ENCODE measurements at regions not wholly inside any gene's neighbourhood (a gene's known extent, or its start where the extent isn't known, plus 50 kb on each side); places are given as distances from the start of the nearest gene placed in this dataset.
A peak's percentile ranks its signal among the peaks of the same experiment; 100 is the strongest.
"Not testable (repeated sequence)": the region's sequence is repeated elsewhere in the genome, so short reads cannot be mapped to it uniquely, and the experiment has no call there.

GRCh38 chr18:42537291-42537690 lies 578.2 kb downstream of the RIT2 start:
- no peak for DNase-seq (ENCODE audit: low read depth in 2 of 2)

- DNase-seq (ENCODE audit: low read depth in 2 of 2), result no peak
Measured at GRCh38 chr18:42544901-42545300, 570.6 kb downstream of the RIT2 start.

- peak in 1 of 2 experiments; percentile 4 for DNase-seq (ENCODE audit: low read depth in 2 of 2)
Measured at GRCh38 chr18:42545825-42546224, 569.7 kb downstream of the RIT2 start.

GRCh38 chr18:42548493-42548892 lies 567.0 kb downstream of the RIT2 start:
- DNase-seq (ENCODE audit: low read depth in 2 of 2), result no peak

GRCh38 chr18:42549596-42549995 lies 565.9 kb downstream of the RIT2 start:
- peak in 1 of 2 experiments; percentile 2 for DNase-seq (ENCODE audit: low read depth in 2 of 2)

- DNase-seq (ENCODE audit: low read depth in 2 of 2), result not testable (repeated sequence)
Measured at GRCh38 chr18:42552559-42552958, 562.9 kb downstream of the RIT2 start.

- no peak for DNase-seq (ENCODE audit: low read depth in 2 of 2)
Measured at GRCh38 chr18:42559069-42559690, 556.3 kb downstream of the RIT2 start.

- no peak for DNase-seq (ENCODE audit: low read depth in 2 of 2)
Measured at GRCh38 chr18:42561521-42561920, 554.0 kb downstream of the RIT2 start.

GRCh38 chr18:42563995-42564394 lies 551.5 kb downstream of the RIT2 start:
- DNase-seq (ENCODE audit: low read depth in 2 of 2), result no peak

GRCh38 chr18:42564761-42565160 lies 550.7 kb downstream of the RIT2 start:
- DNase-seq (ENCODE audit: low read depth in 2 of 2), result no peak

- DNase-seq (ENCODE audit: low read depth in 2 of 2), result no peak
Measured at GRCh38 chr18:42568773-42569172, 546.7 kb downstream of the RIT2 start.

- no peak for DNase-seq (ENCODE audit: low read depth in 2 of 2)
Measured at GRCh38 chr18:42574871-42575270, 540.6 kb downstream of the RIT2 start.

- DNase-seq (ENCODE audit: low read depth in 2 of 2), result no peak
Measured at GRCh38 chr18:42576124-42576523, 539.4 kb downstream of the RIT2 start.

GRCh38 chr18:42578792-42579191 lies 536.7 kb downstream of the RIT2 start:
- DNase-seq (ENCODE audit: low read depth in 2 of 2), result no peak

GRCh38 chr18:42582266-42582665 lies 533.2 kb downstream of the RIT2 start:
- no peak for DNase-seq (ENCODE audit: low read depth in 2 of 2)

GRCh38 chr18:42583283-42583731 lies 532.2 kb downstream of the RIT2 start:
- no peak for DNase-seq (ENCODE audit: low read depth in 2 of 2)

GRCh38 chr18:42586601-42587000 lies 528.9 kb downstream of the RIT2 start:
- no peak for DNase-seq (ENCODE audit: low read depth in 2 of 2)

GRCh38 chr18:42588786-42589185 lies 526.7 kb downstream of the RIT2 start:
- no peak for DNase-seq (ENCODE audit: low read depth in 2 of 2)

- no peak for DNase-seq (ENCODE audit: low read depth in 2 of 2)
Measured at GRCh38 chr18:42604820-42605219, 510.7 kb downstream of the RIT2 start.

GRCh38 chr18:42606886-42607495 lies 508.5 kb downstream of the RIT2 start:
- no peak for DNase-seq (ENCODE audit: low read depth in 2 of 2)

GRCh38 chr18:42611134-42611533 lies 504.4 kb downstream of the RIT2 start:
- DNase-seq (ENCODE audit: low read depth in 2 of 2), result no peak

- no peak for DNase-seq (ENCODE audit: low read depth in 2 of 2)
Measured at GRCh38 chr18:42614619-42615293, 500.7 kb downstream of the RIT2 start.

- DNase-seq (ENCODE audit: low read depth in 2 of 2), result no peak
Measured at GRCh38 chr18:42617221-42617620, 498.3 kb downstream of the RIT2 start.
